Islet of Langerhans (tissue), 1 donor: ENCODE measurements at regions not wholly inside any gene's neighbourhood (a gene's known extent, or its start where the extent isn't known, plus 50 kb on each side); places are given as distances from the start of the nearest gene placed in this dataset.

ENCODE experiments used
- FAIRE-seq: peaks from one replicate; lab custom pipeline; 2011; peaks lifted over from hg19 to GRCh38; lab: Jason Lieb, UNC

DNA sequence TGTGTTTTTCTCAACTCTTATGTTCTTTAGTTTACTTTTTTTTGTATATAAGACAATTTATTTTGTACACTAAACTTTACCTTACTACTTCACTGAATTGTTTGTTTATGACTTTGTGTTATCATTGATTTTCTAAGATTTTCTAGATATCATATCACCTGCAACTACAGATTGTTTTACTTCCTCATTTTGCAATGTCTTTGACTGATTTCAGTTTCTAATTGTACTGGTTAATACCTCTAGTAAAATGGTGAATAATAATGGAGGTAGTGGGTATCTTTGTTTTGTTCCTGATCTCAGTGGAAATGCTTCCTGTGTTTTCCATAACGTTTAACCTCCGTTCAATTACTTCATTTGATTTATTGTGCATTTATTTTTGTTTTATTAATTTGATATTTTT, 490.2 kb downstream of the TLL1 start:
- FAIRE-seq: peak; percentile 88

DNA sequence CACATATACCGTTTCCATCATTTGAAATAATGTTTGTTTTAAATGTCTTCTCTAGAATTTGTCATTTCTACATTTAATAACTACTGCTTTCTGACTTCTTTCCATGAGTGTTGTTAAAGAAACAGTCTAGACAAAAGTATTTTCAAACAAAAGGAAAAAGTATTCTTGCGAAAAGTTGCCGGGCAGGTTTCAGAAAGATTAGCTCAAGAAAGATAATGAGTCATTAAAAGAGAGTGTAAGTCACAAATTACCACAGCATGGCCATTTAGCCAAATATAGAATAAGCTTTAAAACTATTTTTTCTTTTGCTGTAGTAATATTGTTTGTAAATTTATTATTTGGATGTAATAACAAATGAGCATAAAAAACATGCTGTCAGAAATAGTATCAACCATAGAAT, 493.0 kb downstream of the TLL1 start:
- no peak for FAIRE-seq

DNA sequence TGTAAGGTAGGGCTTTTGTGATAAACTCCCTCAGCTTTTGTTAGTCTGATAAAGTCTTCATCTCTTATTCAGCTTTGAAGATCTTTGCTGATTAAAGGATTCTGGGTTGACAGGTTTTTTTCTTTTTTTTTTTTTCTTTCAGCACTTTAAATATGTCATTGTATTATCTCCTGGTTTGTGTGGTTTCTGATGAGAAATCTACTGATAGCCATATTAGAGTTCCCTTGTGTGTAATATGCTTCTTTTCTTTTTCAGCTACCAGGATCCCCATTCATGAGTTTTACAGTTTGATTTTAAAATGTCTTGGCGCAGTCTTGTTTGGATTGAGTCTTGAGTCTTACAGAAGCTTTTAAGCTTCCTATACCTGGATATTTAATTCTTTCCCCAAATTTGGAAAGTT, 504.5 kb downstream of the TLL1 start:
- FAIRE-seq: no peak

DNA sequence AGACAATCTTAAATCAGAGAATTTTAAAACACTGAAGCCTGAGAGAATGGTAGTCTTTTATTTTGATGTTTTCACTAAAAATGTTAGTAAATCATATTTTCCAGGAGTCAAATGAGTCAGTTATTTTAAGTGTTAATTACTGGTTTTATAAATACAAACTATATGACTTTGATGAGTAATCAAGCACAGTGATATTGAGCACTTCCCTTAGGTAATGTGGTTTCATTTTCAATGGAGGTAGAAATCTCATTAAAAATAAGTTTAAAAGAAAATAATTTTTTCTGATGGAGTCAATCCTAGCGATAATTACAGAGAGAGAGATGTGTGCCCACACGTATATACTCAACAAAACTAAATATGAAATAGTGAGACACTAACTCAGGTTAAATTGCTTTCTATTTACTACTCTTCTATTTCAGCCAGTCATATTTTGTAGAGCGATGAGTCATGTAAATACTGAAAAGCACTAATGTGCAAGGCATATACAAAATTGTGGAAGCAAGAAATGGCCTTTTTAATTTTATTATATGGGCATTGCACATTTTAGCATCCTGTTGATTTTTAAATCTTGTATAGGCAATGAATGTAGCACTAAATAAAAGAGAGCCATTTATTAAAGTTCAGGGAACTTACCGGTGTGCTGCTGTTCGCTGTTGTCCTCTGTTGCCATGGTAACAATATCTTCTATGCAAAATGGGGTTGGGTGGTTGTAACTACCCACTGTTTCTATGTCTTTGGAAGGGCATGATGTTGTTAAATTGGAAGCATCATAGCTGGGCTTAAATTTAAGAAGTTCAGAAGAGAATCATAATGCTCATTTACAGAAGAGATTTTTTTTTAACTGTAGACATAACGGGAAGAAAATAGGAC, 513.7 kb downstream of the TLL1 start:
- peak; percentile 41 for FAIRE-seq

DNA sequence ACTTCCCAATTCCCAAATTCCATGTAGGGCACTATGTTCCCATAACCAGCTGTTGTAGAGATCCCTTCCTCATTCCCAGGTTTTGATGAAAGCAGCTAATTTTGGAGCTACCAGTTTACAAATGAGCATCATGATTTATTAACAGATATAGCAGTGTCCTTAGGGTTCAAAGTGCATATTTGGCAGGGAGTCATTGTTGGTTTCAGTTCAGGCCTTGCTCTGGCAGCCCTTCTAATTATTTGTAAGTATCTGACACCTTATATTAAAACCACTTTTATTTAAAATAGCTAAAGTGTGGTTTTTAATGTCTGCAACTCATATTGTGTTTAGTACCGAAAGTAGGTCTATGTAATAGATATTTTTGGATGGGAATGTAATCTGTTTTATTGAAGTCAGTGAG, 518.5 kb downstream of the TLL1 start:
- no peak for FAIRE-seq

DNA sequence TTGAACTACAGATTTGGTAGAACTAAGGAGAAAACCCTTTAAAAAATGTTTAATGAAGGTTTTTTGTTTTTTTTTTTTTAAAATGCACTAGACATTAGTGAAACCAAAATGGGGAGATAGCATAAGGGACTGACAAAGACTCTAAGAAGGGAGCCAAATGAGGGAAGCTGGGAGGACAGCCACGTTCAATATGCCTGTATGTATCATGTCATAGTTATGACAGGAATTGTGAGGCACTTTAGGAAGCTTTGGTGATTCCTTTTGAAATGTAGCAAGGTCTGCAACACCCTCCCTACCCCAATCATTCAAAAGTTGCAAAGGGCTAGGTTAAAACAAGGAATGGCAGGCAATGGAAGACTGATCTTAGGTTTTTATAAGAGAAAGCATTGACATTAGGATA, 526.0 kb downstream of the TLL1 start:
- no peak for FAIRE-seq

DNA sequence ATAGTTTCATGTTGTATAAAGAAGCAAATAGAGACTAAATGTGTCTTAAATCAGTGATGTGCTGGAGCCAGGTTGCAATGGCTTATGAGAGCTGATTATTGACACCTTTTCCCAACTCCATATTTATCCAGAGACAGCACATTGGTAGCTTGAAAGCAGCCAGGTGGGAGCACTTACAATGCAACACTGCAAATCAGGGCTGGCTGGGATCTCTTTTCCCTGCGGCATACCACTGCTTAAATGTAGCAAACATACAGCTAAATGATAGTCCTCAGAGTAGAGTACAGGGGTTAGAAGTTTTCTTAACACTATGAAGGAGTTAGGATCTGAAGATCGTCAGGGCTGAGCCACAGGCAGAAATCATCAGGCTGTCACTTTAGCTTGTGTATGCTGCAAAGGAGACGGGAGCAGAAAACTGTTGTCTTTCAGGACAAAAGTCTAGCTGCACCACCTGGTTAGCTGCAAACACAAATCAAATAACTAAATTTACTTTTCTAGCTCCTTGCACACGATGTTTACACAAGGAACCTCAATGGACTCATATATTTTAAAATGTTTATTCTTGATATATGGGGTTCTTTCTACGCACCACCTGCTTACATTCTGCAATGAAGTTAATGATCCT, 527.3 kb downstream of the TLL1 start:
- no peak for FAIRE-seq

DNA sequence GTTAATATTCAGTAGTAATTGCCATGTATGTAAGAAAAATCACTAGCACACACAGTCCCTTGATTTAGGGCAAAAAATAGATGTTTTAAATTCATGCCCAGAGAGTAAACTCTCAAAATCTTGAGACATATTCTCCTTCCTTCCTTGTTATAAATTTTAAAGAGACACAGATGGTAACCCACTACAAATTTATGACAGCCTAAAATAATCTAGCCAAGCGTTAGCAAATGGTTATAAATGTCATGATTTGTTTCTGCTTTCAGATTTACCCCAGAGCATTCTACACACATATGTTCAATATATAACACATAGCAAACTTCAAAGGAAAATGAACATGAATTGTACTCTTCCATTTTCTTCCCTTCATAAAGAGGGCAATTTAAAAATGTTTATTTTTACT, 540.3 kb downstream of the TLL1 start:
- no peak for FAIRE-seq

DNA sequence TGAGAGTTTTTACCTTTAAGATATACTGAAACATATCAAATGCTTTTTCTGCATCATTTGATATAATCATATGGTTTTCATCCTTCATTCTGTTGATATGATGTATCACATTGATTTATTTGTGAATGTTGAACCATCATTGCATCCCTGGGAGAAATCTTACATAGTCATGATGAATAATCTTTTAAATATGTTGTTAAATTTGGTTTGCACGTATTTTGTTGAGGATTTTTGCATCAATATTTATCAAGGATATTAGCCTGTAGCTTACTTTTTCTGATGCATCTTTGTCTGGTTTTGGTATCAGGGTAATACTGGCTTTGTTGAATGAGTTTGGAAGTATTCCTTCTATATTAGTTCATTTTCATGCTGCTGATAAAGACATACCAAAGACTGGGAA, 541.4 kb downstream of the TLL1 start:
- FAIRE-seq: no peak

DNA sequence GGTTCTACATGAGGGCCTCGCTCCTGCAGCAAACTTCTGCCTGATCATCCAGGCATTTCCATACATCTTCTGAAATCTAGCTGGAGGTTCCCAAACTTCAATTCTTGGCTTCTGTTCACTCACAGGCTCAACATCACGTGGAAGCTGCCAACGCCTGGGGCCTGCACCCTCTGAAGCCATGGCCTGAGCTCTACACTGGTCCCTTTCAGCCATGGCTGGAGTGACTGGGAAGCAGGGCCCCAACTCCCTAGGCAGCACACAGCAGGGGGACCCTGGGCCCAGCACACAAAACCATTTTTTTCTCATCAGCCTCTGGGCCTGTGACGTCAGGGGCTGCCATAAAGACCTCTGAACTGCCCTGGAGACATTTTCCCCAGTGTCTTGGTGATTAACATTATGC, 542.7 kb downstream of the TLL1 start:
- FAIRE-seq: no peak

DNA sequence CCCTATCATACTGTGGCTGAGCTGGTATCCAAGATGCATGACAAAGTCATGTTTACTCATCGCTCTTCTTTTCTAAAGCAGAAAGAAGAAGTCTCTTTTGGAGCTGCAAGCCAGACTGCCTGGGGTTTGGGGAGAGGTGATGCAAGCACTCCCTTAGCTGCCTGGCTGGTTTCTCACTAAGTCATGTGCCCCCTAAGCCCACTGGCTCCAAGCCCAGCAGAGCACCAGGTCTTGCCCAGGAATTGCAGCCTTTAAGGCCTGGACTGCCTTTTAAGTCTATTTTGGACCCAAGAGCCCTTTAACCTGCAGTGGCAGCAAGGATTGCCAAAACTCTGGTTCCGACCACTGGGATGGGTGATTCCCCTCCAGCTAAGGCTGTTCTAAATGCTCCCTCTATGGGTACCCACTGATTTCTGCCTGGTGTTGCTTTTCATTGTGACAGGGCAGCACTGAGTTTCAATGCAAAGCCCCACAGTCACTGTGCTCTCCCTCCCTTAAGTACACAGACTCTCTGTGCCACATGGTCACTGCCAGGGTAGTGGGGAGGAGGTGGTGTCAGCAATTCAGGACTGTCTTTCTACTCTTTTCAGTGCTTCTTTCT, 548.6 kb downstream of the TLL1 start:
- FAIRE-seq: no peak

DNA sequence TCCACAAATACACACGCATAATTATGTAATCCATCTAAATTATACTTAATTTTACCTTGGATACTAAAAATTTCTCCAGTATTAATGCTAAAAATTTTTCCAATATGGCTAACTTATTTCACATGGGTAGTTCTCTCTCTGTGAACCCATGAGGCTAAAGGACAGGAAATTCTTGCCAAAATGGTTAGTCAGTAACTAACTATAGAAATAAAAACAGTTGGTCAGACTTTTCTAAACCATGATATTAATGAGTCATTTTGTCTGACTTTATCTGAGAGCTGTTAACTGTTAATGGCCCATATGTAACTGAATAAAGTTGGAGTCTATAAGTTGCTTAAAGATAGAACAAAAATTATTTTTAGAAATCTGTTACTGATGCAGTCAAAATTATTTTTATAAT, 549.4 kb downstream of the TLL1 start:
- FAIRE-seq: peak; percentile 33

DNA sequence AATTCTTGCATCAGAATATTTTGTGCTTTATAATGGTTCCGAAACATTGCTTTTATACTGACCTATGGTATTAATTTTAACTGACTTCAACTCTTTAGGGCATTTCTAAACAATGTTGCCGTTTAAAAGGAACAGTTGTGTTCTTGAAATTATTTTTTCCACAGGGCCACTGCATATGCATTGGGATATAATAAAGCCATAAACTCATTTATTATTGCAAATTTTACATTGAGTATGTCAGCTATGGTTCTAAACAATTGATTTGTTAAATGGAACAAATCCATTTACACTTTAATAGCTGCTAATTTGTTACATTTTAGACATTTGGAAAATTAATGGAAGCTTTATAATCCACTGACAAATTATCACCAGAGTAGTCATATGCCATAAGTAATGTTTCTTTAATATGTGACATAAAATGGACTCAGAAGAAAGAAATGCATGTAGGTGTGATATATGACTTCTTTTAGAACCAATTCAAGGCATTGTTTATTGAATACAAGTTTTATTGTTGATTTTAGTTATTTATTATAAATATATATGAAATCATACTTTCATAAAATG, 553.3 kb downstream of the TLL1 start:
- peak; percentile 36 for FAIRE-seq

DNA sequence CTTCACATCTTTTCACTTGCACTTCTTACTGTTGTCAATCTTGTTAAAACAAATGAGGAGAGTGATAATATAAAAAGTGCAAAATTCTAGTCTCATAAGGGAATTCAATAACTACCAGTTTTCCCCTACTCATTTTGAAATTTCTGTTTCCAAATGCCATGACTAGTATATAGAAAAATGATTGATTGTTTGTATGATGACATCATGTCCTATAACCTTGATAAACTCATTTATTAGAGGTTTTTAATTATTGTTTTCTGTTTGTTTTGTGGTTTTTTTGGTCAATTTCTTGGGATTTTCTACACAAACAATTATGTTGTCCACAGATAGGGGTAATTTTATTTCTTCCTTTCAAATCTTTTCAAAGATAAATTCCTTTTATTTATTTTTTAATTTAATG, 559.1 kb downstream of the TLL1 start:
- no peak for FAIRE-seq

DNA sequence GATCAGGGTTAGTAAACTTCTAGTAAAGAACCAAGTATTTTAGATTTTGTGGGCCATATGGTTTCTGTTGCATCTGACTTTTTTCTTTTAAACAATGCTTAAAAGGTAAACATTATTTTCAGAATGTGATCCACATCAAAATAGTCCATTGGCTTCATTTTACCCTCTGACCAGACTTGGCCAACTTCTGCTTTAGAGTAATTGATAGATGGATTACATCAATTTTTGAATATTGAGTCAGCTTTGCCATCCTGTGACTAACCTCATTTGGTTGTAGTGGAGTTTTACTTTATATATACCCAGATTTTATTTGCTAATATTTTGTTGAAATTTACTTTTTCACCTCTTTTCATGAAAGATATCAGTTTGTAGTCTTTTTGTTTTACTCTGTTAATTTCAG, 559.8 kb downstream of the TLL1 start:
- no peak for FAIRE-seq

DNA sequence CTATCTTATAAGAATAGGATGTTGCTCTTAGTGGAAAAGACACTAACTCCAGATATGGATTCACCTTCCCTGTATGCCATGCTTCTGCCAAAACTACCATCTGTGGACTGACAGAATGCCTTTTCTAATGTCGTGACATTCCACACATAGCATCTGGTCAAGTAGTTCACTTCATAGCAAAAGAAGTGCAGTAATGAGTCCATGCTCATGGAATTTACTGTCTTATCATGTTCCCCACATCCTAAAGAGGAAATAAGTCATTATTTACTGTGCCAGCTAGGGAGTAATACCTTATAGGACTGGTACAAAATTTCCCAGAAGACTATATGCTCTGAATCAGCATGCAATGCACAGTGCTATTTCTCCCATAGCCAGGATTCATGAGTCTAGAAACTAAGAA, 562.4 kb downstream of the TLL1 start:
- no peak for FAIRE-seq

DNA sequence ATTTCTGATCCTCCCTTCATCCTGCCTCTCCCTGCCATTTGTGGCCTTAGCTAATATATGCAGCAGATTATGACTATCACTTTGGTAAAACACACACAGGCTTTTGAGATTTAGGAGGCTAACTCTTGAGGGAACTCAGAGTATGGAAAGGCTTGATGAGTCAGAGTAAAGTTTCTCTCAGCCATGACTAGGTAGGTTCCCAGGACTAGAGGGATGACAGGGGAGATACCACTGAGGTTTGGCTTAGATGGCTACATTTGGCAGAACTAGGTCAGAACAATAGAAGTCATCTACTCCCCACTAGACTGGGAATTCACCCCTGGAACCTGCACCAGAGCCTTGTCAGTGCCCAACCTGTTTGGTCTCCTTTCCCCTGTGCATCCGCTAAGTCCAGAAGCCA, 585.7 kb downstream of the TLL1 start:
- no peak for FAIRE-seq

DNA sequence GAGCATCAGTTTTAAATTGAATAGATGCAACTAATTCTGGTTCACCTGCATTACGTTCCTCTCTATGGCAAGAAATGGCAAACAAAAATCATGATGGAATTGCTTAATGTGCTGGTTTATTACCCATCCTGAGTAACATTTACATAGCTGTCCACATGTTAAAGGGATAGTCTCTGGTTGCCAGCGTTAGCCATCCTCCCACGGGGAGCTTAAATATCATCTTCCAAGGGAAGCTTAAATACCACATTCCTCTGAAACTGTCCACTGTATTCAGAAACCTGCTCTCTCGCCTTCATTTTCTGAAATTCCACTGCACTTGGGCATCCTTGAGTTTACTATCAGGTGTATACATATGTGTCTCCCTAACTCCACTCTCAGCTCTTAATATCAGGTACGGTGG, 586.6 kb downstream of the TLL1 start:
- FAIRE-seq: no peak

DNA sequence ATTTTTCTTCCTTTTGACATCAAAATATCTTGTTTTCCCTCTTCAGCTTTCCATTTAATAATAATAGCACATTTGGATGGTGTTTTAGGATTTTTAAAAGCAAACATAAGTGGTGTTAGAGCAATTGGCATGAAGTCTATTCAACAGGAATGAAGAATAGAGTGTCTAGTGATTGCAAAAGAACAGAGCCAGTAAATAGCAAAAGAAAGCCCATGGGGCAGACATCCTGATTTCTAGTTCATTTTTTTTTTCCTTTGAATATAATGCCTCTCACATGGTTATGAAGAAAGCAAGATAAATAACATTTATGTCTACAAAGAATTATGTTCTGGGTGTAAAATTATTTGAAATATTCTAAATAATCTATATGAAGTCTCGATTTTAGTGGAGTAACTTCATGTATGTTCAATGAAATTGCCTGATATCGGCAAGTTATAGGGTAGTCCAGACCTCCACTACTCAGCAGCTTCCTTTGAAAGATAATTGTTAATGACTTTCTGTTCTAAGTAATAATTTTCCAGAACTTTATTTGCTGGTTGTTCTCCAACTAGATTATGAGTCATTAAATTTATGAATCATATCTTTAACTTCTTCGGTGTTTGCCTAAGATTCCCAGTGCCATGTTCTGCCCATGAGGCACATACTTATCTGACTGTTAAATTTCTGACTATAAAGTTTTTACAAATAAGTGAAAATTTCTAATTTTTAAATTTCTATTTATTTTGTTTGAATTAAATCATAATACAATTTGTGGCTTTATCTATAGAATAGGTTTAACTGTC, 587.9 kb downstream of the TLL1 start:
- FAIRE-seq: peak; percentile 53

DNA sequence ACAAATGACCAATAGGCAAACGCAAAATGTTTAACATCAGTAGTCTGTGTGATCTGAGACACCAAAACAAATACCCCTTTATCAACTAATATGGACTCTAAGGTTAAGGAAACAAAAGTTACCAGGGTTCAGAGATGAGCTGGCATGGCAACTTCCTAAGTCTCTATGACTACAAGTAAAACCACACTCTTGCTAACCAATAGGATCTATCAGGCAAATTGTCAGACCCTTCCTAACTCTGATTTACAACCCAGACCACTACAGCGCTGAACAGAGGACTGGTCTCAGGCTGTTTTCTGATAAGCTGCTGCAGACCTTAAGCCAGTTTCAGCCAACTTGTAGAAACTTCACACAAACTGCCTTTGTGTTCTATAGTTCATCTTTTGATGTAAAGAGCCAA, 608.0 kb downstream of the TLL1 start:
- no peak for FAIRE-seq

DNA sequence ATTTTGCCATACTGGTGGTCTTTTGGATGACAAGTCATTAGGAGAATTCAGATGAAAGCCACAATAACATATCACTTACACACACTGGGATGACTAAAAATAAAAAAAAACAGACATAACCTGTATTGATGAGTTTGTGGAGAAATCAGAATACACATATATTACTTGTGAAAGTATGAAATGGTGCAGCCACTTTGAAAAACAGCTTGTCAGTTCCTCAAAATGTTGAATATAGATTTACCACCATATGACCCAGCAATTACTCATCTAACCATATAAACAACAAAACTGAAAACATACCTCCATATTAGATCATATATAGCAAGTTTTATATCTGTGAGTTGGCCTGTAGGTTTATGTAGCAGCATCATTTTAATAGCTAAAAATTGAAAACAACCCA, 608.7 kb downstream of the TLL1 start:
- FAIRE-seq: no peak

DNA sequence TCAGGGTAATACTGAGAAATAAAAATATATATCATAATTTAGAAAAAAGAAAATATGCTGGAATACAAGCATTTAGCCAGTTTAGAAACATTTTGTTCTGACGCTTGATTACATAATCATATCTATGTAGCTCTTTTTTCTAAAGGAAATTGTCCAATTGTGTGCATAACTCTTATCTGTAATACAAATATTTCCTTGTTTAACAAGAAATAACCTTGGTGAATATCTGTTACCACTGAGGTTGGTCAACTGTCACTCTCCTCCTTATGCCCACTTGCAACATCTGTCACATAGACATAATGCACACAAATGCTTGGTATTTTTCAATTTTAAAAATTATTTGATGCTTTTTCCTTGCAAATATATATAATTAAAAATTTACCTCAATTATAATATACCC, 609.7 kb downstream of the TLL1 start:
- FAIRE-seq: peak; percentile 81

DNA sequence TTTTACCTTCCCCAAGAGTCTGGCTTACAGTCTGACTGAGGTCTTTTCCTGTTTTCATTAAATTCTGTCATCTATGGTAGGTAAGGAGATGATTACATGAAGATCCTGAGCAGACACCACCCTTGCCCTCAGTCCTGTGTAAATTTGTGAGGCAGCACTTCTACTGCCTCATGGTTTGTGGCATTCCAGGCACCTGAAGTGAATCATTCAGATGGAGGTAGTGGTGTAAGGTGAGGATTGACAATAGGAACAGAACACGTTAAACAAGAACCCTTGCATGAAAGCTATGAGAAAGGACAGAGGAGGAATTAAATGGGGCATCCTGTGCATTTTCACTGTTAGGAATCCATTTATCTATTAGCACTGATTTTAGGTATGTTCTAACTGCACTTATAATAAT, 618.6 kb downstream of the TLL1 start:
- no peak for FAIRE-seq
